Lung microvascular endothelial cell (primary cell): ENCODE measurements at regions not wholly inside any gene's neighbourhood (a gene's known extent, or its start where the extent isn't known, plus 50 kb on each side); places are given as distances from the start of the nearest gene placed in this dataset.

ENCODE experiments used
- DNase-seq, 2 donors: peaks; one replicate each; pipeline versions ENCODE4 v3.0.0 to v3.0.0-alpha.2; 2010; ENCODE audit warnings: low read depth in 2 of 2

DNA sequence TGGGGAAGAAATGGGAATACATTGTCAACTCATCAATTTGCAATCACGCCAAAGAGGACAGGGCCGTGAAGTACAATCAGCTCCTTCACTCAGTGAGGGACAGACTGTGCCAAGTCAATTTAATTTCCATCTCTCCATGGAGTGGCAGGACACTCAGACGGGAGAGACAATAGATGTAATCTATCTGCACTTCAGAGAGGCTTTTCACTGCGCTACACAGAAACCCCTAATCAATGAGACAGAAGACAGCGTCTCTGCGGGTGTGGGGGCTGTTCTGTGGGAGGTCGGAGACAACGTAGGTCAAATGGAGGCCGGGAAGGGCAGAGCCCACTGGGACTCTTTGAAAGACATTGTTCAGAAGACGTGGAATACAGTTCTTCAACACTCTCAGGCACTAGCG, 541.0 kb upstream of the ADARB2 start:
- DNase-seq, result no peak

DNA sequence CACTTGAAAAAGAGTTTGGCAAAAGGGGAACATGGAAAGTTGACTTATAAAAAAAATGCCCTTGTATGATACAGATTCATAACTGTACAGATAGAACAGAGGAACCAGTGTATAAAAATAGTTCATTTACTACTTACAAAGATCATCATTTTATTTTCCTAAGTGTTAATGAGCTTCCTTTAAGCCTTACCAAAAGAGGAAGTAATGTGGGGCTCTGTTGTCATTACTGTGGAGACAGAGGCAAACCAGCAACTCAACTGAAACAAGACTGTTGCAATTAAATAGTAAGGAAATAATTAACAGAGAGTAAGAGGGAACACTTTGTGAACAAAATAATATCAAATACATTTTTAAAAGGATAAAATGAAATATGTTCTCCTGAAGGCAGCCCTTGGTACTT, 526.2 kb upstream of the ADARB2 start:
- no peak for DNase-seq

DNA sequence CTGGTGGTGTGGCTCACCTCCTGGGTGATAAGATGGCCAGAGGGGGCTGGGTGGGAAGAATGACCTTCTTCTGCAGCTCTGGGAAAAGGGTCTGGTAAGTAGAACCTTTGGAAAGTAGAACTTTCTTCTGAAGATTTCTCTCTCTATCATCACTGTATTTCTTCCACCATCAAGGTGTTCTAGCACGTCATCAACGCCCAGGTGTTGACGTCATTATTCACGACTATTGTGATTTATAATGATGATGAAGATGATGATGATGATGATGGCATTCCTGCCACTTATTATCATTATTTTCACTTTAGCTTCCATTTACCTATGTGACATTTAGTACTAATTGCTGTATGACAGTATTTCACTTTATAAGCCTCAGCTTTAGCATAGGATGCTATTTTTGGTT, 525.6 kb upstream of the ADARB2 start:
- no peak for DNase-seq

DNA sequence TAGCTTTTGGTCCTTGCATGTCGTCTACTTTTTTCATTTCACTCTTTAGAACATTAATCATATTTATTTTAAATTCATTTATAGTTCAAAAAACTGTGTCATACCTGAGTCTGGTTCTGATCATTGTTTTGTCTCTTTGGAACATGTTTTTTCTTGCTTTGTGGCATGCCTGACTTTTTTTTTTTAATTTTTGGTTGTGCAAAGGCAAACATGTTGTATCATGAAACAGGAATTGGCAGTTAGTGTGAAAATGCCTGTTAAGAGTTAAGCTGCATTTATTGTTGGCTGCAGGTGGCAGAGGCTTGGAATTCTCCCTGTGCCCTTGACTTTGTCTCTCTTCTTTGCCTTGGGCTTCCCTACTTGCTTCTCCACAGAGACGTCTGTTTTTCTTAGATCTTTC, 525.0 kb upstream of the ADARB2 start:
- DNase-seq, result no peak

DNA sequence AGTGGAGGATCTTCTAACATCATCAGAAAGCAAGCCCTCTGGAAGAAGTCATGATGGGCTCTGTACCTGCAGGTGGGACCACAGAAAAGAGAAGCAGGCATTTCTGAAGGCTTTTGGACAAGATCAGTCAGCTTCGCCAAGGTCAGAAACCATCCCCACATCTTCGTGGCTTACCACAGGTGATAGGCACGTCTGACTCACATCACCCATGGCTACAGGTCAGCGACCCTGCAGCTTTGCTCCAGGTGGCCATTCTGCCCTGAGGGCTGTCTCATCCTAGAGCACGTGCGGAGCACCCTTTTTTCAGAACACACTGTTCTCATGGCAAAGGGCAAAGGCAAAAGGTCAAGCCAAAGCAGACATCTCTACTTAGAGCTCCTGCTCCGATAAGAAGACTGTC, 518.9 kb upstream of the ADARB2 start:
- DNase-seq, result no peak

DNA sequence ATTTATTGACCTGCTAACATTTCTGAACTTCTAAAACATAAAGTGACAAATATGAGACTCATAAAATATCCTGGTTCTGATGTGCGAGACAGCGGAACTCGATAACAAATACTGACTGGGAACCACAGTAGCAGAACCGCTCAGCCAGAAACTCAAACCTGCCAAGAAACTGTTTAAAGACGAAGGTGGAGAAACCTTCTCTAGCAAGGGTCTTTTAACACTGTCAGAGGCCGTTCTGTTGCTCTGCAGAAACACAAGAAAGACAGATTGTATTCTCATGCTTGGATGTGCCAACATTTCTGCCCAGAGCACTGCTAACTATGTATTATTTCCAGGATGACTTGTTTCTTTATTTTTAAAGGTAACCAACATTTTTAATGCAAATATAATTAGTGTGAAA, 514.8 kb upstream of the ADARB2 start:
- no peak for DNase-seq

DNA sequence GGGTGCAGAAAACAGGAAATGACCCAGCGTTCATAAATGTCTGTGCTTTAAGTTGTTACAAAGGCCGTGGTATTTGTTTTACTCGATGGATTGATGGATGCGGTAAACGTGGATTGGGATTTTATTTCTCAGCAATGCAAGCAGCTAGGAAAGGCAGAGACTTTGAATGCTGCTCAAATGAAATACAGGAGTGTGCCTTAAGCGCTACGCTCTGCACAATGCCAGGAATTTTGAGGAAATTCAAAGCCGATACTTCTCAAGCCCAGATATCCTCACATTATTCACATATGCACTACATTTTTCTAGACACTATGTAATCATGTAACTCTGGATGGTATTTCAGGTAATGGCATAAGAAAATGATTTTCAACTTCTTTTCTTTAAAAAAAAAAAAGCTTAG, 514.3 kb upstream of the ADARB2 start:
- no peak for DNase-seq

DNA sequence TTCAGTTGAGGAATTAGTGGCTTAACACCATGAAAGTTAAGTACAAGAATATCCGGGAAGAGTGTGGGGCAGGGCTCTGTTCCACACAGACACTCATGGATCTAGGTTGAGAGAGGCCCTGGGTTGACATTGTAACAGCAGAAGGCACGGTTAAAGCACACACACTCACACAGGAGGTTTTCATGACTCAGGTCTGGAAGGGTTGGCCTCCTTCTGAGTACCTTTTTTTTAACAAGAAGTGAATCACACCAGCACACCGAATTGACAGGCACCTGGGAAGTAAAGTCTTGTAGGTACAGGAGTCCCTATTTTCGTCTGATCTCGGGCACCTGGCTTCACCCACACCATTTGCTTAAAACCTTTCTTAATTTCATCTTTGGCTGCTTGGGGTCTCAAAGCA, 509.4 kb upstream of the ADARB2 start:
- DNase-seq, result no peak

DNA sequence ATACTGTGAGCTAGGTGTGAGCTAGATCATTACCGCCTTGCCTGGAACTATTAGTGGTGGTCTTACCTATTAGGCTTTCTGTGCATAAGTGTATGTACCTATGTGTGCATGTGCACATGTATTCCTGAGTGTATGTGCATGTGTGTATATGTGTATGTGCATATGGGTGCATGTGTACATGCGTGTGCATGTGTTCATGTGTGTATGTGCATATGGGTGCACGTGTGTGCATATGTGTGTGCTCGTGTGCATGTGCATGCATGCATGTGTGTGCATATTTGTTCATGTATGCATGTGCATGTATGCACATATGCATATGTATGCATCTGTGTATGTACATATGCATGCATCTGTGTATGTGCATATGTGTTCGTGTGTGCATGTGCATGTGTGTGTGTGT, 508.3 kb upstream of the ADARB2 start:
- no peak for DNase-seq

DNA sequence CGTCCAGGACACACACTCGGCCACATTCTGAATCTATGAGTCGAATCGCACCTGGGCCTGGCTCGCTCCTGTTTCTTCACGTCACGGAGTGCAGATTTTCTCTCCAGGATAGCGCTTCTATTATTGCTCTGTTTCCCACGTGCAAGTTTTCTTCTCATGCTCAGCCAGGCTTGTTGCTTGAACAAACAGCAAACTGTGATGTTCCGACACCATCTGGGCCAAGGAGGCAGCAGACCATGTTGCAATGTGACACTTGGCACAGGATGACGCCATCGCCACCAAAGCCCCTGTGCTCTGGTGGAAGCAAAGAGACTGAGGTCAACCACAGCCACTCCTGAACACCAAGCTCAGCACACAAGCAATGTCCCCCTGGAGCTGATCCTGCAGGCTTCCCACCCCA, 507.1 kb upstream of the ADARB2 start:
- no peak for DNase-seq

DNA sequence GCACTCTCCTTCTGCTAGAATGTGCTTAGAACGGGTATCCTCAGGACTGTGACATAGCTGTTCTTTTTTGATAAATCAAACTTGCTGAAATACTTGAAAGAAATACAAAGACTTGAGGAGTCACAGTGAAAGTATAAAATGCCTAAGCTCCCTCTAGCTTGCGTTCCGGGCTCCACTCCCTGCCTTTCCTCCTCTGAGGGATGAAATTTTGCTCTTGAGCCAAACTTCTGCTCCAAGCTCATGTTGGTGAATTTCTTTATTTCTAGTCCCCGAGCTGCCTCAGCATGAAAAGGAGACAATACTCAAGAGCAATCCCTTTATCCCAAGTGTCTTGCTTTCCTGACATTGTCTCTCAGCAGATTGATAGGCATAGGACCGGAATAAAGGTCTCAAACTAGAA, 499.6 kb upstream of the ADARB2 start:
- DNase-seq, result no peak

DNA sequence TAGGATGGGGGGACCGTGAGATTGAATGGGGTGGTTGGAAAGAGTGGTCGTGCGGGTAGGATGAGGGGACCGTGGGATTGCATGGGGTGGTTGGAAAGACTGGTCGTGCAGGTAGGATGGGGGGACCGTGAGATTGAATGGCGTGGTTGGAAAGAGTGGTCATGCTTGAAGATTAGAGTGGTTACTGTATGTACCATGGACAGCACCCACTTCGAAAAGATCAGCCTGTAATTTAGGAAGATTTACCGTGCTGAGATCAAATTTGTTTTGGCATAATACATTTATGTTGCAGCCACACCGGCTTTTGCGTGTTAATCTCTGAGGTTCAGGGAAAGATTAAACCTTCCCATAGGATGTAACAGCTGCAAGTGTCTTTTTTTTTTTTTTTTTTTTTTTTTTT, 495.2 kb upstream of the ADARB2 start:
- DNase-seq, result no peak

DNA sequence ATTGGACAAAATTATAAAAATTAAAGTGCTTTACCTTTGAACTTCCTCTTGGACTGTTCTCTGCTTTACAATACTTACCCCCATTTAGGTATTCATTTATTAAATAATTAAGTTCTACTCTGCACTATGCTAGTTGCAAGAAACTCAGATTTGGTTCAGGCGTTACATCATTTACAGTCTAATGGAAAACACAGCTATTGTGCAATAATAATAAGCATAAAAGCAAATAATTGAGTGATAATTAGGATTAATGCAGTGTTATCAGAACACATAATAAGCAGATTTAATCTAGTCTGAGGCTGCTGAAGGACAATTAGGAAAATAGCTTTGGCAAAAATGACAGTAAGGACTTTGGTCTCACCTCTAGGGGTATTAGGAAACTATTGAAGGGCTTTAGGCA, 493.2 kb upstream of the ADARB2 start:
- DNase-seq, result no peak

DNA sequence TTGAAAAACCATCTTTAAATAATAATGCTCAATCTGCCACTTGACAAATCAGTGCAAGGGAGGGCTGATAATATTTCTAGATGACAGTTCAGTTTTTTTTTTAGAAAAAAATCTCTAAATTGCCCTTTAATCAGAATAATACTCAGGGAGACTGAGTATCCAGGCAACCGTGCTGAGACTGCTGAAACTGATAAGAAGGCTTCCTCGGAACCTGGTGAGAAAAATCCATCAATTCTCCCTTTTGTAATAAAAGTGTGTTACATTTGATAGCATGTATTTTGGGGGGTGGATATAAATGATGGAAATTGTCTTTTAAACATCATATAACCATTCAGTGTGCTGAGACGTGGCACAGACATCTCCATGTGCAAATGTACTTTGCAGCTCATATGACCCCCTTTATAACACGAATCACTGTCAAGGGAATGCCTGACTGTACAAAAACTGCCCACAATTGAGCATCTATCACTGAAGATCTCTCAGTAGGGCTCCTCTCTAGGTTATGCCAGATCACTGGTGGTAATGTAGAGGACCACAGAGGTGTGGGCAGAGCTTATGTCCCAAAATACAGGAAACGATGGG, 491.1 kb upstream of the ADARB2 start:
- no peak for DNase-seq

DNA sequence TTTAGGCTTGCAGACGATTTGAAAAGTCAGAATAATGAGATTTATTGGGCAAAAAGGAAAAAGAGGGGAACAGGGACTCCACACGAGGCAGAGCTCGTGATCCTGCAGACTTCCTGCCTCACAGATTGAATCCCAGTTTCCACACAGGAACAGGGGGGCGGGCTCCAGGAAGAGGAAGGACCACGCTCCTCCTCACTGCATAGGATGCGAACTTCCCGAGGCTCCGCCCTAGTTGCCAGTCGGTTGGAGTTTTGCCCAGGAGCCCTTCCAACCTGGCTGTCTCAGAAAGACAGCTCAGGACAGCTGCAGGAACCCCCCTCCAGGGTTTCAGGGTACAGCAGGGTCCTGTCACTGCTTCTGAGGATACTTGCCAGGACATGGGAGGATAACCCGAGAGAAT, 488.3 kb upstream of the ADARB2 start:
- DNase-seq, result no peak

DNA sequence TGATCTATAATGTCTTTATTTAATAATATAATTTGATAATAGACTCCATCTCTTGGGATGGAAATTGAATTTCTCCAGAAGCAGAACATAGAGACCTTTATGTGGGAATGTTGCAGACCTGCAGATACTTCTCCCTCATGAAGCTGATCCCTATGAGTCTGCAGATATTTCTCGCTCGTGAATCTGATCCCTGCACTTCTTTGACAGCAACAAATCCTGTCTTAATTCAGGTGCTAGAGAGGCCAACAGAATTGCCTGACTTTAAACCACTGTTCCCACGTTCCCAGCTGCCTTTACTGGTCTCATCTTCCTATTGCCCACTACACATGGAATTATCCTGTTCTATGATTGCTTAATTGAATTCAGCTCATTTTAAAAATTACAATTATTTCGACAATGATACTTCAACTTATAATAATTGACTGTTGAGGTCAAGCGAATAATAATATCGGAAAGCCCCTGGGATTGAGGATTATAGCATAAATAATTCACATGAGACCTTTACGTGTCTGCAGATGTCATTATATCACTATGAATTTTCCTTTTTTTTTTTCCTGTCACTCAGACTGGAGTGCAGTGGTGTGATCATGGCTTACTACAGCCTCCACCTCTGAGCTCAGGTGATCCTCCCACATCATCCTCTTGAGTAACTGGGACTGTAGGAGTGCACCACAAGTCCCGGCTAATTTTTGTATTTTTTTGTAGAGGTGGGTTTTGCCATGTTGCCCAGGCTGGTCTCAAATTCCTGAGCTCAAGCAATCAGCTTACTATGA, 486.4 kb upstream of the ADARB2 start:
- DNase-seq, result no peak

DNA sequence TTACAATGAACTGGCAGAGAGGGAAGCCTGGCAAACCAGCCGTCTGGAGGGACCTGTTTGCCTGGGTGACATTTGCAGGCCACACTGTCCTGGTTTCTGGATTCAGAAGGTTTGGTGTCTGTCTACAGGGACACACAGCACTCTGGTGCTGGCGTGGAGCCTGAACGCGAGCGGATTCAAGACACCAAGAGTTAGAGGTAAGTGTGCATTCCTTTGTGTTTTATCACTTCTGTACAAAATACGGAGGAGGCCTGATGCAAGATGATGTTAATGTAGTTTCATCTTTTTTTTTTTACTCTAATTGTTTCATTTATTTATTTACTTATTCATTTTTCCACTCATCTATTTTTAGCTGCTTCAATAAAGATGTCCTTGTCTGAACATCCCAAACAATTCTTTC, 485.3 kb upstream of the ADARB2 start:
- no peak for DNase-seq

DNA sequence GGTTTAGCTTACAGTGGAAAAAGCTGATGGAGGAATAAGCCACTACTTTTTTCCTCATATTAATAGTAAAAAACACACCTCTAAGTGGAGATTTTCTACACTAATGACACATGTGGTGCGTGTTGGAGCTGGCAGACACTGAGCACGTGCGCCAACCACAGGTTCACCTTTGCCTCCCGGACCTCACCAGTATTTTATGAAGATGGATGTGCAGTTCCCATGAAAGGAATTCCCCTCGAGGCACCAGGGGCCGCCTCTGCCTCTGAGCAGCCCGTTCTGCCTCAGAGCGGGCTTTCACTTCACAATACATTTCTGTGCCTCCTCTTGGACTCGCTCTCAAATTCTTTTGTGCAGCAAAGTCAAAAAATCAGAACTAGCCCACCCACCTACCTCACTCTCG, 477.5 kb upstream of the ADARB2 start:
- no peak for DNase-seq

DNA sequence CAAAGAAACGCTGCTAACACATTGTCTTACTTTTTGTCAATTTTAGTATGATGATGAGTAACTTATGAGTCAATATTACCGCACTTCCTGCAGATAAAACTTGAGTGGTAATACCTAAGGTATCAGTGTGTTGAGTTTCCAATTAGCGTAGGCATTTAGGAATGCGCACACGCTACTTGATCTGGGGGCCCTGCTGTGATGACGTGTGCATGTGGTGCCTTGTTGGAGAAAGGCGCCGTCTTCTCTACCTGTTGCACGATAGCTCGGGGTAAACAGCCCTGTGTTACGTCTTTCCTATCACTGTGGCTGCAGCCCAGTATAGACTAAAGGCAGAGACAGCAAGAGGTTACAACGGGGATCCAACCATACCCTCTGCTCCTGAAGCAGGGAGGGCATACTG, 476.8 kb upstream of the ADARB2 start:
- DNase-seq, result no peak

DNA sequence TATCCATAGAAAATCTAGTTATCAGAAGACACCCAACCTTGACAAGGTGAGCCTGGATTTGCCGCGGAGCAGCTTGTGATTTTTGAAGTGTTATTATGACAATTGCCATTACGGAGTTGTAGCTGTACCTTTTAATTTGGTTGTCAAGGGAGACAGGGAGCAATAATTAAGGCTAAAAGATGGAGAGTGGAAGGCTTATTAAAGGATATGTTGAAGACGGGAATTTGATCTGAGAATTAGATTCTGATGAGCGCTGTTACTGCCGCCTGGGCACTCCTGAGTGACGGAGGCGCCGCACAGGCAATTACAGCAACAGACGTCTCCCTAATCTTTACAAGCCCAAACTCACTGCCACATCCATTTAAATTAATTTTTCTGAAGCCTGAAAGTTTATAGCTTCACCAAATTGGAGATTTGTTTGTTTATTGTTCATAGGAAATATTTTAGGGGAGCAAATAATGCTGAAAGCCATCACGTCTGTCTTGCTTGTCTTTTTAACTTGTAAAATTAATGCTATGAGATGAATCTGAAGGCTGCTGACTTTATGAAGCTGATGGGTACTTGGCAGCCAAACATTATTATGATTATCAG, 475.0 kb upstream of the ADARB2 start:
- no peak for DNase-seq

DNA sequence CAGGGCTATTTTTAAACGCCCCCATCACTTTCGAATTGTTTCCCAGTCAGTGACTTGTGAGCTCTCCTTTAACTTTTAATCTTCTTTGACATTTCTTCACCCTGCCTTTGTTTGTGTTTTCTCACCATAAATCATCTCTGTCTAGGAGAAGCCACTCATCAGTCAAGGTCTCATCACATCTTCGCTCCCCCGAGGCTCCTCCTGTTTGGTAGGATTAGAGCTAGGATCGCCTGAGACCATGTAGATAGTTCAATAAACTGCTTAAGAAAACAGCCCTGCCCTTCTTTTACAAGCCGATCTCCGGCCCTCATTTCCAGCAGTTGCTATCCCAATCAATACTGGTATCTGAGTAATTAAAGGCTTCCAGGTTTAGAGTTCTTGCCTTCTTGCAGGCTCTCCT, 472.8 kb upstream of the ADARB2 start:
- no peak for DNase-seq

DNA sequence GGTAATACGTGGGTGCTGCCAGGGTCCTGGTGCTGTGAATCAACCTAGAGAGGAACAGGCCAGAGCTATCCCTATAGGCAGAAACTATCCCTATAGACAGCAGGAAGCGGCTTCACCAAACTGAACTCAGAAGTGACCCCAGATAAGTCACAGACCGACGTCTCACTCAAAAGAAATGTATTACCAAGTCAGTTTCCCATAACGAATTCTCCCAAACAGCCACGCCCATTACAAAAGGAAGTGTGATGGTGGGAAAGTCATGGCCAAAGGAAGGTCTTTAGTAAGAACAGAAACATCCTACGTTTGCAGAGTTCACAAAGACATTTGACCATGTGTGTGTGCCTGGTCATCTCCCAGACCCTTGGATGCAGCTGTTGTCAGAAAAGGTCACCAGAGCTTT, 470.8 kb upstream of the ADARB2 start:
- no peak for DNase-seq

DNA sequence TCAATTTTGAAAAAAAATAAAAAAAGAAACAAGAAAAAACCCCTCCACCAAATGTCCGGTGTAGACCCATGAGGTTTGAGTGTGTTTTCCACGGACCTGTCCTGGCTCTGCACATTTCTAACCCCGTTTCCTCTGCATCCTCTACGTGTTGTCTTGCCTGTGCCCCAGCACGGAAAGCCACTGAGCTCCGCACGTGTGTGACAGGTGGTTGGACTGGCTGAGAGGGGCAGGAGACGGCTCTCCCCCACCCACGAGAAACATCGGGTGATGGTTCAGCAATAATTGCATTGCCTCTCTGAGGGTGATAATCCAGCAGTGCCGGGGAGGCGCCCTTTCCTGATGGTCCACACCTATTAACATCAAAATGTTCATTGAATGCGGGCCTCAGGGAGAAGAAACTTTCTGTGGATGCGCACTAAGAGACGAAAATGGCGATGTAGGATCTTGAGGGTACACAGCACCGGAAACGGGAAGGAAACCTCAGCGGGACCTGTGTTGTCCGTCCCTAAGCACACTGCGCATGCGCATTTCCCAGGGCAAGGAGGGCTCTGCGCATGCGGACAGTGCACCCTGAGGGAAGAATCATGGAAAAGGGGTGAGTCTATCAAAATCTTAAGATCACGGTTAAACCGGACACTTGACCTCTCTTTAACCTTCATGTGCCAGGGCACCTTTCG, 470.1 kb upstream of the ADARB2 start:
- DNase-seq, result no peak
